ENCODE measurements at regions not wholly inside any gene's neighbourhood (a gene's known extent, or its start where the extent isn't known, plus 50 kb on each side); places are given as distances from the start of the nearest gene placed in this dataset.

GRCh38 chr9:106620081-106620480 is 242.9 kb upstream of the ZNF462 start:
- Histone ChIP-seq H3K36me3 (no peaks in the 10 kb centered on the region), H3K4me3 (no peak overlapping the region), H3K27me3 (no peaks in the 10 kb centered on the region), H3K4me1 (no peaks in the 10 kb centered on the region), H3K27ac (no peak overlapping the region), H3K9me3 (no peaks in the 10 kb centered on the region)
- WGBS, 2 donors (ENCODE audit: low coverage in 1 of 2): 88 to 90% methylated on average over 2 of the region's 2 CpGs
- DNase-seq: no peak
- in situ Hi-C loops (cut with MboI; ENCODE audit: low pct_ligation_motif_present in 1 of 4, low pct_unique_long_range_greater_than_20kb in 1 of 4, low sequenced_read_pairs in 3 of 4) (no loop called here), intact Hi-C loops (cut with DNase I; ENCODE audit: low total_unique reads) (no loop called here)
- TF ChIP-seq POLR2A (IDR thresholded peaks at IDR 0.05) (no peak), EP300 (IDR thresholded peaks at IDR 0.05; ENCODE audit: low read depth) (no peak), POLR2AphosphoS5 (IDR thresholded peaks at IDR 0.05) (no peak), CTCF (IDR thresholded peaks at IDR 0.05) (no peak)

GRCh38 chr9:106620866-106621265 is 242.1 kb upstream of the ZNF462 start:
- intact Hi-C loops (cut with DNase I; ENCODE audit: low total_unique reads) (no loop called here), in situ Hi-C loops (cut with MboI; ENCODE audit: low pct_ligation_motif_present in 1 of 4, low pct_unique_long_range_greater_than_20kb in 1 of 4, low sequenced_read_pairs in 3 of 4) (no loop called here)
- WGBS, 2 donors (ENCODE audit: low coverage in 1 of 2): 80 to 84% methylated on average over 1 to 4 of the region's 4 CpGs
- no peaks in the 10 kb centered on the region for H3K27me3 ChIP-seq
- H3K36me3 ChIP-seq: no peaks in the 10 kb centered on the region
- H3K4me3 ChIP-seq: no peak overlapping the region
- no peaks in the 10 kb centered on the region for H3K9me3 ChIP-seq
- DNase-seq: no peak
- H3K4me1 ChIP-seq: no peaks in the 10 kb centered on the region
- TF ChIP-seq CTCF (IDR thresholded peaks at IDR 0.05): no peak
- no peak for TF ChIP-seq EP300 (IDR thresholded peaks at IDR 0.05; ENCODE audit: low read depth)
- TF ChIP-seq POLR2A (IDR thresholded peaks at IDR 0.05): no peak
- TF ChIP-seq POLR2AphosphoS5 (IDR thresholded peaks at IDR 0.05): no peak
- H3K27ac ChIP-seq: peak overlapping the region in 1 of 4 donors; percentile 12

GRCh38 chr9:106621313-106622163 is 241.4 kb upstream of the ZNF462 start:
- peak overlapping the region in 2 of 4 donors; percentile 17 to 43 for H3K27ac ChIP-seq
- H3K4me1 ChIP-seq: no peaks in the 10 kb centered on the region
- no peaks in the 10 kb centered on the region for H3K27me3 ChIP-seq
- TF ChIP-seq EP300 (IDR thresholded peaks at IDR 0.05; ENCODE audit: low read depth) (no peak), POLR2A (IDR thresholded peaks at IDR 0.05) (no peak), POLR2AphosphoS5 (IDR thresholded peaks at IDR 0.05) (no peak), CTCF (IDR thresholded peaks at IDR 0.05) (no peak)
- H3K9me3 ChIP-seq: no peaks in the 10 kb centered on the region
- no peak overlapping the region for H3K4me3 ChIP-seq
- 74 to 91% methylated on average over 8 to 14 of the region's 14 CpGs for WGBS, 2 donors (ENCODE audit: low coverage in 1 of 2)
- in situ Hi-C loops (cut with MboI; ENCODE audit: low pct_ligation_motif_present in 1 of 4, low pct_unique_long_range_greater_than_20kb in 1 of 4, low sequenced_read_pairs in 3 of 4): no loop called here
- intact Hi-C loops (cut with DNase I; ENCODE audit: low total_unique reads): no loop called here
- H3K36me3 ChIP-seq: no peaks in the 10 kb centered on the region
- no peak for DNase-seq

- intact Hi-C loops (cut with DNase I; ENCODE audit: low total_unique reads): no loop called here
- in situ Hi-C loops (cut with MboI; ENCODE audit: low pct_ligation_motif_present in 1 of 4, low pct_unique_long_range_greater_than_20kb in 1 of 4, low sequenced_read_pairs in 3 of 4): no loop called here
- DNase-seq: no peak
These were observed 240.8 kb upstream of the ZNF462 start for GRCh38 chr9:106622164-106622487.

More at GRCh38 chr9:106622164-106622487, 240.8 kb upstream of the ZNF462 start:
- H3K36me3 ChIP-seq: no peaks in the 10 kb centered on the region
- H3K4me3 ChIP-seq: no peak overlapping the region
- WGBS, 2 donors (ENCODE audit: low coverage in 1 of 2): 68 to 71% methylated on average over 4 to 10 of the region's 10 CpGs
- H3K27ac ChIP-seq: peak overlapping the region in 2 of 4 donors; percentile 17 to 43
- TF ChIP-seq CTCF (IDR thresholded peaks at IDR 0.05) (no peak), POLR2AphosphoS5 (IDR thresholded peaks at IDR 0.05) (no peak), POLR2A (IDR thresholded peaks at IDR 0.05) (no peak), EP300 (IDR thresholded peaks at IDR 0.05; ENCODE audit: low read depth) (no peak)
- H3K27me3 ChIP-seq: no peaks in the 10 kb centered on the region
- H3K9me3 ChIP-seq: no peaks in the 10 kb centered on the region
- no peaks in the 10 kb centered on the region for H3K4me1 ChIP-seq
